Right ventricle myocardium superior (tissue), 1 donor: ENCODE measurements at regions not wholly inside any gene's neighbourhood (a gene's known extent, or its start where the extent isn't known, plus 50 kb on each side); places are given as distances from the start of the nearest gene placed in this dataset.

Source experiments
- ATAC-seq: fragments of 200-7000 bp; cut with Tn5 transposase; one replicate; pipeline ENCODE4 v1.9.1; 2020; ENCODE audit warnings: mild to moderate bottlenecking; ENCODE audit not compliant: poor library complexity
- DNase-seq: peaks from one replicate; pipeline ENCODE4 v3.0.0-alpha.2; 2020
- intact Hi-C: fragments of 100-400 bp; cut with DNase I; formaldehyde crosslinking; loops from one replicate; pipeline ENCODE4 v1.11.2; 2022
- donor health status: DM: no; HTN: yes; CAD: no; lungs with severe emphysema.

- DNase-seq = no peak
- intact Hi-C loops = no loop called here
- no peak for ATAC-seq
Measured at GRCh38 chr16:63577891-63578290, 1541.7 kb upstream of the CDH8 start.

- intact Hi-C loops = no loop called here
- no peak for DNase-seq
- no peak for ATAC-seq
Measured at GRCh38 chr16:63575041-63575440, 1538.8 kb upstream of the CDH8 start.

GRCh38 chr16:63568164-63568563, 1531.9 kb upstream of the CDH8 start:
- intact Hi-C loops = no loop called here
- ATAC-seq (no peak), DNase-seq (no peak)

- intact Hi-C loops = no loop called here
- ATAC-seq (no peak), DNase-seq (no peak)
Measured at GRCh38 chr16:63563819-63564505, 1527.7 kb upstream of the CDH8 start.

- no peak for DNase-seq
- ATAC-seq = no peak
- intact Hi-C loops = no loop called here
Measured at GRCh38 chr16:63553980-63554379, 1517.7 kb upstream of the CDH8 start.

GRCh38 chr16:63539276-63539675, 1503.0 kb upstream of the CDH8 start:
- ATAC-seq = no peak
- intact Hi-C loops = no loop called here
- DNase-seq = no peak

GRCh38 chr16:63530974-63531373, 1494.7 kb upstream of the CDH8 start:
- ATAC-seq (peak; percentile 85), DNase-seq (no peak)
- intact Hi-C loops = no loop called here

GRCh38 chr16:63530208-63530607, 1494.0 kb upstream of the CDH8 start:
- DNase-seq = no peak
- intact Hi-C loops = no loop called here
- ATAC-seq = peak; percentile 73

- intact Hi-C loops = no loop called here
- ATAC-seq (no peak), DNase-seq (no peak)
Measured at GRCh38 chr16:63527404-63527803, 1491.2 kb upstream of the CDH8 start.

- intact Hi-C loops = no loop called here
- no peak for ATAC-seq
- DNase-seq = no peak
Measured at GRCh38 chr16:63516394-63516793, 1480.2 kb upstream of the CDH8 start.

- intact Hi-C loops = no loop called here
- peak; percentile 51 for ATAC-seq
Measured at GRCh38 chr16:63512910-63513309, 1476.7 kb upstream of the CDH8 start.

GRCh38 chr16:63497408-63497807, 1461.2 kb upstream of the CDH8 start:
- ATAC-seq (no peak), DNase-seq (no peak)
- intact Hi-C loops = no loop called here

More at GRCh38 chr16:63512910-63513309, 1476.7 kb upstream of the CDH8 start:
- DNase-seq = no peak

GRCh38 chr16:63496282-63496681, 1460.0 kb upstream of the CDH8 start:
- intact Hi-C loops = no loop called here

GRCh38 chr16:63488955-63489354, 1452.7 kb upstream of the CDH8 start:
- intact Hi-C loops = no loop called here
- ATAC-seq (no peak), DNase-seq (no peak)

More at GRCh38 chr16:63496282-63496681, 1460.0 kb upstream of the CDH8 start:
- ATAC-seq (peak; percentile 52), DNase-seq (no peak)

- no peak for ATAC-seq
- intact Hi-C loops = no loop called here
Measured at GRCh38 chr16:63481060-63481459, 1444.8 kb upstream of the CDH8 start.

GRCh38 chr16:63473725-63474124, 1437.5 kb upstream of the CDH8 start:
- ATAC-seq = no peak
- no peak for DNase-seq
- intact Hi-C loops = no loop called here

More at GRCh38 chr16:63481060-63481459, 1444.8 kb upstream of the CDH8 start:
- no peak for DNase-seq

- ATAC-seq (no peak), DNase-seq (no peak)
- intact Hi-C loops = no loop called here
Measured at GRCh38 chr16:63467513-63467912, 1431.3 kb upstream of the CDH8 start.

- DNase-seq = no peak
- no peak for ATAC-seq
- intact Hi-C loops = no loop called here
Measured at GRCh38 chr16:63462316-63462715, 1426.1 kb upstream of the CDH8 start.

GRCh38 chr16:63461248-63461841, 1425.1 kb upstream of the CDH8 start:
- DNase-seq = no peak
- intact Hi-C loops = no loop called here
- peak; percentile 75 for ATAC-seq

- DNase-seq = no peak
- intact Hi-C loops = no loop called here
- no peak for ATAC-seq
Measured at GRCh38 chr16:63458846-63459245, 1422.6 kb upstream of the CDH8 start.

GRCh38 chr16:63457869-63458268, 1421.6 kb upstream of the CDH8 start:
- DNase-seq = no peak
- ATAC-seq = no peak

More at GRCh38 chr16:63457869-63458268, 1421.6 kb upstream of the CDH8 start:
- intact Hi-C loops = no loop called here
